ENCODE measurements at regions not wholly inside any gene's neighbourhood (a gene's known extent, or its start where the extent isn't known, plus 50 kb on each side); places are given as distances from the start of the nearest gene placed in this dataset.

DNA sequence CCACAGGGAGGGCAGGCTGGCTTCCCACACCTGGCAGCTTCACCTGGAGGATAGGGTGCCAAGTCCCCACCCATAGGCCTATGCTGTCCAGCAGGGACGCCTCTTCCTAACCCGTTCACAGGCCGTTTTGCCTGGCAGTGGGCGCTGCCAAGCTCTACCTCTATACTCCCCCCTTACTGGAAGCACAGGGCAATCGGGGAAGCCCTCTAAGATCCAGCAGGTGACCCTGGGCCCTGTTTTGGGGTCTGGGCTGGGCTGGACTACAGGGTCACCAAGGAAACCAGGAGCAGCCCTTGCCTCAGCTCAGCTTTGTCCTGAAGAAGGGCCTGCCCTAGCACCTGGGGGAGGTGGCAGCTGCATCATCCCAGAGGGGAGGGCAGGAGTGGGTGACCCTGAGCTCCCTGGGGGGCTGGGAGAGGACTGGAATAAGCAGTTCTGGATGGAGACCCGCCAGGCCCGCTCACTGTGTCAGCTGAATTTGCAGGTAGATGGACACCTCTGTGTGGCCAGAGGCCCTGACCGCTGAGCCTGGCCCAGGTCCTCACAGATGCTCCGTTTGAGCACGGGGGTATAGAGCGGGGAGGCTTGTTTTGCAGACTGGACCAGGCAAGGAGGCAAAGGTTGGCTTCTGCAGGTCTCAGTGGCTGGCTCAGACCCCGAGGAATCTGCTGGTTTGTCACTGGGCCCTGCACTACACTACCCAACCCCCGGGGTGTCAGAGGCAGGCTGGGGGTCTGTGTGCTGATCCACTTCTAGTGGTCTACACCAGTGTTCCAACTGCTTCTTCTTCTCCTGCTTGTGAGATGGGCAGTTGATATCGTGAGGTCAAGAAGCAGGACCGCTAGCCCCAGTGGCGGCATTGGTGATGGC lies 163.1 kb downstream of the ASB1 start:
- no peak for TF ChIP-seq CTCF (IDR thresholded peaks at IDR 0.05)
- TF ChIP-seq ZFX (IDR thresholded peaks at IDR 0.05; ENCODE audit: borderline replicate concordance), result no peak
